H1 (cell line): ENCODE measurements at regions not wholly inside any gene's neighbourhood (a gene's known extent, or its start where the extent isn't known, plus 50 kb on each side); places are given as distances from the start of the nearest gene placed in this dataset.

Experiments used
- CTCF ChIA-PET: fragments of 300-600 bp; sonication (Branson Sonifier 250); formaldehyde crosslinking; loops from one replicate; lab custom pipeline; 2021; ENCODE audit not compliant: partially characterized antibody; lab: Charles Lee
- POLR2A ChIA-PET: fragments of 300-600 bp; sonication (Branson Sonifier 250); formaldehyde crosslinking; loops from one replicate; lab custom pipeline; 2021; ENCODE audit warnings: inconsistent platforms; ENCODE audit not compliant: partially characterized antibody; lab: Charles Lee
- DNase-seq, 2 experiments: peaks; one replicate each; pipeline versions ENCODE4 v3.0.0 to v3.0.0-alpha.2; 2010 to 2022; ENCODE audit warnings: low spot score in 2 of 2, low read depth in 1 of 2, mixed read lengths in 1 of 2
- FAIRE-seq: peaks from 2 replicates; lab custom pipeline; 2011; peaks lifted over from hg19 to GRCh38; lab: Jason Lieb, UNC
- H2AFZ ChIP-seq: 2 replicates; pipeline ENCODE4 v1.8.1; 2012; ENCODE audit warnings: low read length, inconsistent platforms
- H2AK5ac ChIP-seq: 2 replicates; pipeline ENCODE4 v1.6.1; 2013; ENCODE audit warnings: low read depth, low read length
- H2BK120ac ChIP-seq: replicated peaks from 2 replicates; pipeline ENCODE3; 2013; ENCODE audit warnings: low read depth, low read length, inconsistent platforms
- H2BK12ac ChIP-seq: 2 replicates; pipeline ENCODE4 v1.6.1; 2013; ENCODE audit warnings: low read depth, low read length
- H2BK15ac ChIP-seq: 2 replicates; pipeline ENCODE4 v1.6.1; 2013; ENCODE audit warnings: low read length
- H2BK20ac ChIP-seq: 2 replicates; pipeline ENCODE4 v1.6.1; 2013; ENCODE audit warnings: low read length
- H2BK5ac ChIP-seq: 2 replicates; pipeline ENCODE4 v1.6.1; 2013; ENCODE audit warnings: low read depth, low read length
- H3K14ac ChIP-seq: 2 replicates; pipeline ENCODE4 v1.6.1; 2013; ENCODE audit warnings: inconsistent platforms; ENCODE audit not compliant: insufficient read length
- H3K18ac ChIP-seq: 2 replicates; pipeline ENCODE4 v1.6.1; 2013; ENCODE audit warnings: low read length; ENCODE audit errors: extremely low read depth
- H3K23ac ChIP-seq: 2 replicates; pipeline ENCODE4 v1.6.1; 2013; ENCODE audit warnings: inconsistent platforms; ENCODE audit not compliant: insufficient read length
- H3K23me2 ChIP-seq: 2 replicates; pipeline ENCODE4 v1.6.1; 2013; ENCODE audit warnings: low read depth, low read length
- H3K27ac ChIP-seq: 2 replicates; pipeline ENCODE4 v1.6.1; 2011; ENCODE audit warnings: low read depth, low read length, inconsistent platforms
- H3K27me3 ChIP-seq, 4 experiments: replicated peaks in 1 of 4; 1 replicate in 1 of 4; 2 replicates in 3 of 4; pipeline versions ENCODE4 v1.6.1 to v1.8.1; 2011 to 2013; ENCODE audit warnings: low read length in 3 of 4, mild to moderate bottlenecking in 3 of 4, inconsistent platforms in 2 of 4, mixed read lengths in 2 of 4, moderate library complexity in 1 of 4; ENCODE audit not compliant: control insufficient read depth in 3 of 4, insufficient read depth in 3 of 4; ENCODE audit errors: extremely low read depth in 1 of 4
- H3K36me3 ChIP-seq, 4 experiments: 2 replicates each; pipeline versions ENCODE4 v1.6.1 to v1.8.1; 2011 to 2013; ENCODE audit warnings: mild to moderate bottlenecking in 4 of 4, low read length in 3 of 4, moderate library complexity in 2 of 4, control low read depth in 1 of 4, inconsistent platforms in 1 of 4; ENCODE audit not compliant: insufficient read depth in 4 of 4, control insufficient read depth in 2 of 4
- H3K4ac ChIP-seq: replicated peaks from 2 replicates; pipeline ENCODE3; 2013; ENCODE audit warnings: low read length, low read depth, mixed read lengths, inconsistent platforms; ENCODE audit not compliant: insufficient read length
- H3K4me1 ChIP-seq, 4 experiments: replicated peaks in 1 of 4; 1 replicate in 1 of 4; 2 replicates in 3 of 4; pipeline versions ENCODE4 v1.6.1 to v1.8.1; 2011 to 2013; ENCODE audit warnings: low read length in 3 of 4, inconsistent platforms in 2 of 4, mixed read lengths in 1 of 4; ENCODE audit not compliant: insufficient read depth in 4 of 4, control insufficient read depth in 3 of 4
- H3K4me2 ChIP-seq, 2 experiments: 2 replicates each; pipeline versions ENCODE4 v1.6.1 to v1.8.1; 2011 to 2013; ENCODE audit warnings: low read depth in 2 of 2, low read length in 2 of 2, control low read depth in 1 of 2, inconsistent platforms in 1 of 2, mild to moderate bottlenecking in 1 of 2; ENCODE audit not compliant: insufficient read depth in 1 of 2
- H3K4me3 ChIP-seq, 4 experiments: fragments of 200-600, 300-600 bp in 1 of 4; sonication (generic), shearing (Covaris generic), sonication (Bioruptor Twin) in 1 of 4; 2 replicates each; pipeline versions ENCODE4 v1.5.1 to v1.8.1; 2011 to 2016; ENCODE audit warnings: low read length in 4 of 4, low read depth in 3 of 4, control low read depth in 2 of 4, inconsistent platforms in 2 of 4, mild to moderate bottlenecking in 2 of 4, mixed read lengths in 1 of 4, moderate library complexity in 1 of 4; ENCODE audit not compliant: insufficient read depth in 2 of 4; ENCODE audit errors: extremely low read depth in 1 of 4
- H3K56ac ChIP-seq: replicated peaks from 2 replicates; pipeline ENCODE3; 2013; ENCODE audit warnings: low read depth, mild to moderate bottlenecking, mixed read lengths, low read length, inconsistent platforms; ENCODE audit not compliant: insufficient read length
- H3K79me1 ChIP-seq: 2 replicates; pipeline ENCODE4 v1.6.1; 2013; ENCODE audit warnings: low read depth, low read length, control low read depth
- H3K79me2 ChIP-seq, 2 experiments: 2 replicates each; pipeline versions ENCODE4 v1.6.1 to v1.8.1; 2012 to 2013; ENCODE audit warnings: low read length in 2 of 2, mild to moderate bottlenecking in 2 of 2, inconsistent platforms in 1 of 2; ENCODE audit not compliant: insufficient read depth in 2 of 2, control insufficient read depth in 1 of 2
- H3K9ac ChIP-seq, 4 experiments: replicated peaks in 1 of 4; 1 replicate in 1 of 4; 2 replicates in 3 of 4; pipeline versions ENCODE4 v1.6.1 to v1.8.1; 2011 to 2013; ENCODE audit warnings: low read depth in 3 of 4, low read length in 3 of 4, control low read depth in 2 of 4, mild to moderate bottlenecking in 2 of 4, moderate library complexity in 2 of 4, inconsistent platforms in 1 of 4; ENCODE audit errors: extremely low read depth in 1 of 4
- H3K9me3 ChIP-seq, 2 experiments: 2 replicates each; pipeline versions ENCODE4 v1.6.1 to v1.8.1; 2012 to 2013; ENCODE audit warnings: mild to moderate bottlenecking in 2 of 2, moderate library complexity in 2 of 2, control low read depth in 1 of 2, inconsistent platforms in 1 of 2, low read depth in 1 of 2, low read length in 1 of 2, mixed read lengths in 1 of 2; ENCODE audit not compliant: insufficient read depth in 2 of 2
- H4K20me1 ChIP-seq, 2 experiments: replicated peaks in 1 of 2; 2 replicates each; pipeline versions ENCODE3 to v1.8.1; 2011 to 2013; ENCODE audit warnings: inconsistent platforms in 2 of 2, low read length in 2 of 2, mild to moderate bottlenecking in 1 of 2; ENCODE audit not compliant: insufficient read depth in 2 of 2, control insufficient read depth in 1 of 2
- H4K5ac ChIP-seq: 2 replicates; pipeline ENCODE4 v1.6.1; 2013; ENCODE audit warnings: low read length, low read depth, mixed read lengths, inconsistent platforms; ENCODE audit not compliant: insufficient read length
- H4K8ac ChIP-seq: 2 replicates; pipeline ENCODE4 v1.8.0; 2013; ENCODE audit warnings: mild to moderate bottlenecking, moderate library complexity, low read length, inconsistent platforms; ENCODE audit not compliant: insufficient read depth; ENCODE audit errors: extremely low read depth
- H4K91ac ChIP-seq: replicated peaks from 2 replicates; pipeline ENCODE3; 2013; ENCODE audit warnings: low read length, mixed read lengths, inconsistent platforms; ENCODE audit not compliant: insufficient read length
- CHD2 ChIP-seq: IDR thresholded peaks from 2 replicates; pipeline ENCODE4 v1.6.1; 2012; ENCODE audit warnings: low read length, improper control_type of control experiment
- EZH2 ChIP-seq: fragments of 200-600 bp; sonication (generic); IDR thresholded peaks from 2 replicates; pipeline ENCODE4 v1.7.1; 2012; ENCODE audit warnings: low read depth, mild to moderate bottlenecking, moderate library complexity, low read length, inconsistent platforms; ENCODE audit not compliant: severe bottlenecking
- GTF2F1 ChIP-seq: IDR thresholded peaks from 2 replicates; pipeline ENCODE4 v1.6.1; 2012; ENCODE audit warnings: low read depth, low read length, improper control_type of control experiment, borderline replicate concordance
- HDAC2 ChIP-seq, 2 experiments: fragments of 300-600 bp in 1 of 2; sonication (generic) in 1 of 2; IDR thresholded peaks; 2 replicates each; pipeline ENCODE4 v1.6.1; 2011 to 2012; ENCODE audit warnings: low read depth in 2 of 2, low read length in 2 of 2, mild to moderate bottlenecking in 2 of 2, moderate library complexity in 2 of 2, borderline replicate concordance in 1 of 2, inconsistent platforms in 1 of 2
- JUN ChIP-seq: IDR thresholded peaks from 2 replicates; pipeline ENCODE4 v1.6.1; 2011; ENCODE audit warnings: low read depth, mild to moderate bottlenecking, improper control_type of control experiment, low read length
- KDM1A ChIP-seq: fragments of 200-600, 300-600 bp; sonication (generic); IDR thresholded peaks from 2 replicates; pipeline ENCODE4 v1.7.1; 2016; ENCODE audit warnings: mild to moderate bottlenecking, low read length, borderline replicate concordance
- MAFK ChIP-seq: IDR thresholded peaks from 2 replicates; pipeline ENCODE4 v1.6.1; 2012; ENCODE audit warnings: low read depth, mild to moderate bottlenecking, improper control_type of control experiment, low read length
- SP4 ChIP-seq: IDR thresholded peaks from 2 replicates; pipeline ENCODE4 v1.6.1; 2012; ENCODE audit warnings: low read length, inconsistent platforms
- SRF ChIP-seq: IDR thresholded peaks from 2 replicates; pipeline ENCODE4 v1.6.1; 2011; ENCODE audit warnings: mild to moderate bottlenecking, low read depth, low read length, moderate library complexity
- TAF1 ChIP-seq: IDR thresholded peaks from 2 replicates; pipeline ENCODE4 v1.6.1; 2011; ENCODE audit warnings: mild to moderate bottlenecking, low read depth, low read length
- WGBS, 2 experiments: shearing (Covaris generic) in 1 of 2; methylation state at CpG; one replicate each; pipeline versions ENCODE4 v1.1.6 to v1.1.7; 2013 to 2015; ENCODE audit warnings: low lambda C conversion rate in 2 of 2, mixed read lengths in 2 of 2, inconsistent platforms in 1 of 2, low coverage in 1 of 2, missing lambda C conversion rate in 1 of 2; ENCODE audit not compliant: insufficient replicate concordance in 2 of 2, insufficient coverage in 1 of 2, insufficient read length in 1 of 2; ENCODE audit errors: extremely low coverage in 1 of 2, missing lambda C conversion rate in 1 of 2; 5-methylcytosine and 5-hydroxymethylcytosine counted together
- TF ChIP-seq, protein P1 (sequence below), 3 experiments: IDR thresholded peaks; 1 replicate in 2 of 3; 2 replicates in 1 of 3; pipeline versions ENCODE4 v1.5.1 to v1.6.1; 2011; ENCODE audit warnings: low read length in 3 of 3, mild to moderate bottlenecking in 3 of 3, inconsistent platforms in 2 of 3, low read depth in 1 of 3, moderate library complexity in 1 of 3; ENCODE audit not compliant: insufficient read depth in 1 of 3; ENCODE audit errors: control extremely low read depth in 1 of 3
- TF ChIP-seq, protein P2 (sequence below): IDR thresholded peaks from 2 replicates; pipeline ENCODE4 v1.6.1; 2012; ENCODE audit warnings: inconsistent platforms

DNA sequence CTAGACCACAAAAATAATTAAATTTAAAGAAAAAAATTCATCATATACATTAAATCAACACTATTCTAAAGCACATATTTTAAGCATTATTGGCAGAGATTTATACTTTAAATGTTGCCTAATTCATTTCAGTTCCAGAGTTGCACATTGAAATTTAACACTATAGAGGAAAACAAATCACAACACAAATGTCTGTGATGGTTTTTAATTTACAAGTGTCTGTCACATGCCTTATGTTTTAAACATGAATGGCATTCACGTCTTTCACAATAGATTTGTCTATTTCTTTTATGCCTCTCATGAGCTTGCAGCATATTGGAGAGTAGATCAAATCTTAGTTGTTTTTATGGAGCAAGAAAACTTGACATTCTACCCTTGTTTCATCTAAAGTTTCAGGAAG lies 811.3 kb downstream of the NLGN4X start:
- H2BK20ac ChIP-seq, result no peak overlapping the region
- H3K27ac ChIP-seq, result no peak overlapping the region
- no peak overlapping the region for H4K8ac ChIP-seq
- ChIA-PET POLR2A (no interaction called here), CTCF (no interaction called here)
- H2BK12ac ChIP-seq, result no peak overlapping the region
- H3K4me2 ChIP-seq, result no peak overlapping the region
- no peaks in the 10 kb centered on the region for H3K23me2 ChIP-seq
- FAIRE-seq, result peak; percentile 19
- no peak overlapping the region for H2AK5ac ChIP-seq
- no peak overlapping the region for H3K14ac ChIP-seq
- H3K4me1 ChIP-seq, result no peaks in the 10 kb centered on the region
- no peaks in the 10 kb centered on the region for H3K27me3 ChIP-seq
- H3K4me3 ChIP-seq, result no peak overlapping the region
- no peak overlapping the region for H2BK5ac ChIP-seq
- H2BK15ac ChIP-seq, result no peak overlapping the region
- no peak overlapping the region for H3K4ac ChIP-seq
- no peaks in the 10 kb centered on the region for H4K20me1 ChIP-seq
- no peak overlapping the region for H2BK120ac ChIP-seq
- no peak for DNase-seq
- H4K91ac ChIP-seq, result no peak overlapping the region
- no peak overlapping the region for H3K18ac ChIP-seq
- H3K56ac ChIP-seq, result no peak overlapping the region
- H3K36me3 ChIP-seq, result no peaks in the 10 kb centered on the region
- 90% methylated on average over 1 of the region's 1 CpG; no CpG with 5 or more reads in 1 of the 2 experiments for WGBS, 2 experiments
- no peaks in the 10 kb centered on the region for H3K79me2 ChIP-seq
- no peaks in the 10 kb centered on the region for H3K9me3 ChIP-seq
- no peak overlapping the region for H3K9ac ChIP-seq
- H2AFZ ChIP-seq, result no peak overlapping the region
- H3K79me1 ChIP-seq, result no peaks in the 10 kb centered on the region
- H4K5ac ChIP-seq, result no peak overlapping the region
- no peak overlapping the region for H3K23ac ChIP-seq
- TF ChIP-seq, protein P1, sequence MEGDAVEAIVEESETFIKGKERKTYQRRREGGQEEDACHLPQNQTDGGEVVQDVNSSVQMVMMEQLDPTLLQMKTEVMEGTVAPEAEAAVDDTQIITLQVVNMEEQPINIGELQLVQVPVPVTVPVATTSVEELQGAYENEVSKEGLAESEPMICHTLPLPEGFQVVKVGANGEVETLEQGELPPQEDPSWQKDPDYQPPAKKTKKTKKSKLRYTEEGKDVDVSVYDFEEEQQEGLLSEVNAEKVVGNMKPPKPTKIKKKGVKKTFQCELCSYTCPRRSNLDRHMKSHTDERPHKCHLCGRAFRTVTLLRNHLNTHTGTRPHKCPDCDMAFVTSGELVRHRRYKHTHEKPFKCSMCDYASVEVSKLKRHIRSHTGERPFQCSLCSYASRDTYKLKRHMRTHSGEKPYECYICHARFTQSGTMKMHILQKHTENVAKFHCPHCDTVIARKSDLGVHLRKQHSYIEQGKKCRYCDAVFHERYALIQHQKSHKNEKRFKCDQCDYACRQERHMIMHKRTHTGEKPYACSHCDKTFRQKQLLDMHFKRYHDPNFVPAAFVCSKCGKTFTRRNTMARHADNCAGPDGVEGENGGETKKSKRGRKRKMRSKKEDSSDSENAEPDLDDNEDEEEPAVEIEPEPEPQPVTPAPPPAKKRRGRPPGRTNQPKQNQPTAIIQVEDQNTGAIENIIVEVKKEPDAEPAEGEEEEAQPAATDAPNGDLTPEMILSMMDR (IDR thresholded peaks at IDR 0.05; ENCODE audit: control extremely low read depth in 1 of 3, insufficient read depth in 1 of 3, low read depth in 1 of 3, low read length in 3 of 3), result no peak
- TF ChIP-seq JUN (no peak), SRF (no peak), CHD2 (no peak), GTF2F1 (no peak), SP4 (no peak), HDAC2 (IDR thresholded peaks at IDR 0.05; ENCODE audit: borderline replicate concordance in 1 of 2, low read depth in 2 of 2, low read length in 2 of 2) (no peak), MAFK (no peak), TAF1 (no peak), EZH2 (no peak), KDM1A (no peak)
- TF ChIP-seq, protein P2, sequence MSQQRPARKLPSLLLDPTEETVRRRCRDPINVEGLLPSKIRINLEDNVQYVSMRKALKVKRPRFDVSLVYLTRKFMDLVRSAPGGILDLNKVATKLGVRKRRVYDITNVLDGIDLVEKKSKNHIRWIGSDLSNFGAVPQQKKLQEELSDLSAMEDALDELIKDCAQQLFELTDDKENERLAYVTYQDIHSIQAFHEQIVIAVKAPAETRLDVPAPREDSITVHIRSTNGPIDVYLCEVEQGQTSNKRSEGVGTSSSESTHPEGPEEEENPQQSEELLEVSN, result no peak
